ENCODE measurements at regions not wholly inside any gene's neighbourhood (a gene's known extent, or its start where the extent isn't known, plus 50 kb on each side); places are given as distances from the start of the nearest gene placed in this dataset.

- H3K27me3 ChIP-seq (ENCODE audit: control insufficient read depth in 3 of 3, insufficient read depth in 3 of 3, low read length in 2 of 3), result no peaks in the 10 kb centered on the region
- 76 to 85% methylated on average over 14 of the region's 14 CpGs for WGBS, 2 donors
- H3K9me3 ChIP-seq (ENCODE audit: control insufficient read depth in 4 of 4, insufficient read depth in 3 of 4, low read length in 3 of 4), result no peaks in the 10 kb centered on the region
- TF ChIP-seq CTCF (IDR thresholded peaks at IDR 0.05; ENCODE audit: control extremely low read depth, extremely low read depth), result no peak
- H3K27ac ChIP-seq (ENCODE audit: low read depth in 1 of 2, low read length in 1 of 2), result no peak overlapping the region
- no peak overlapping the region for H3K9ac ChIP-seq (ENCODE audit: insufficient read depth in 1 of 2, low read length in 2 of 2)
- H3K36me3 ChIP-seq (ENCODE audit: control insufficient read depth in 4 of 4, insufficient read depth in 4 of 4, low read length in 4 of 4), result no peaks in the 10 kb centered on the region
- no peaks in the 10 kb centered on the region for H3K4me1 ChIP-seq (ENCODE audit: control insufficient read depth in 5 of 5, insufficient read depth in 5 of 5, low read length in 5 of 5)
- H3K4me3 ChIP-seq, result no peak overlapping the region
- DNase-seq (peak in 1 of 3 donors; percentile 13), ATAC-seq (ENCODE audit: insufficient read depth, low FRiP score) (no peak)
Measured at GRCh38 chr20:24235296-24236175, 233.9 kb upstream of the SYNDIG1 start.

GRCh38 chr20:24227600-24227999 is 239.0 kb upstream of the GGTLC1 start:
- Histone ChIP-seq H3K4me1 (ENCODE audit: control insufficient read depth in 5 of 5, insufficient read depth in 5 of 5, low read length in 5 of 5) (no peaks in the 10 kb centered on the region), H3K9ac (ENCODE audit: insufficient read depth in 1 of 2, low read length in 2 of 2) (no peak overlapping the region), H3K4me3 (no peak overlapping the region), H3K27ac (ENCODE audit: low read depth in 1 of 2, low read length in 1 of 2) (no peak overlapping the region), H3K36me3 (ENCODE audit: control insufficient read depth in 4 of 4, insufficient read depth in 4 of 4, low read length in 4 of 4) (no peaks in the 10 kb centered on the region), H3K27me3 (ENCODE audit: control insufficient read depth in 3 of 3, insufficient read depth in 3 of 3, low read length in 2 of 3) (peaks cover 0 to 2% (median 0%) of the 10 kb centered on the region in 3 donors), H3K9me3 (ENCODE audit: control insufficient read depth in 4 of 4, insufficient read depth in 3 of 4, low read length in 3 of 4) (peaks cover 0 to 3% (median 0%) of the 10 kb centered on the region in 4 donors)
- ATAC-seq (ENCODE audit: insufficient read depth, low FRiP score), result no peak
- TF ChIP-seq CTCF (IDR thresholded peaks at IDR 0.05; ENCODE audit: control extremely low read depth, extremely low read depth), result no peak
- DNase-seq, result no peak
- WGBS, 2 donors, result 42 to 67% methylated on average over 3 of the region's 3 CpGs

- Histone ChIP-seq H3K9me3 (ENCODE audit: control insufficient read depth in 4 of 4, insufficient read depth in 3 of 4, low read length in 3 of 4) (peaks cover 0 to 3% (median 0%) of the 10 kb centered on the region in 4 donors), H3K4me3 (no peak overlapping the region), H3K27me3 (ENCODE audit: control insufficient read depth in 3 of 3, insufficient read depth in 3 of 3, low read length in 2 of 3) (peaks cover 0 to 11% (median 5%) of the 10 kb centered on the region in 3 donors), H3K36me3 (ENCODE audit: control insufficient read depth in 4 of 4, insufficient read depth in 4 of 4, low read length in 4 of 4) (no peaks in the 10 kb centered on the region), H3K27ac (ENCODE audit: low read depth in 1 of 2, low read length in 1 of 2) (no peak overlapping the region), H3K4me1 (ENCODE audit: control insufficient read depth in 5 of 5, insufficient read depth in 5 of 5, low read length in 5 of 5) (no peaks in the 10 kb centered on the region), H3K9ac (ENCODE audit: insufficient read depth in 1 of 2, low read length in 2 of 2) (no peak overlapping the region)
- DNase-seq, result no peak
- TF ChIP-seq CTCF (IDR thresholded peaks at IDR 0.05; ENCODE audit: control extremely low read depth, extremely low read depth), result no peak
- whole genome bisulfite sequencing, 2 donors, result 24 to 40% methylated on average over 10 of the region's 10 CpGs
- no peak for ATAC-seq (ENCODE audit: insufficient read depth, low FRiP score)
Measured at GRCh38 chr20:24212494-24212893, 223.9 kb upstream of the GGTLC1 start.
